ENCODE measurements at regions not wholly inside any gene's neighbourhood (a gene's known extent, or its start where the extent isn't known, plus 50 kb on each side); places are given as distances from the start of the nearest gene placed in this dataset.

DNA sequence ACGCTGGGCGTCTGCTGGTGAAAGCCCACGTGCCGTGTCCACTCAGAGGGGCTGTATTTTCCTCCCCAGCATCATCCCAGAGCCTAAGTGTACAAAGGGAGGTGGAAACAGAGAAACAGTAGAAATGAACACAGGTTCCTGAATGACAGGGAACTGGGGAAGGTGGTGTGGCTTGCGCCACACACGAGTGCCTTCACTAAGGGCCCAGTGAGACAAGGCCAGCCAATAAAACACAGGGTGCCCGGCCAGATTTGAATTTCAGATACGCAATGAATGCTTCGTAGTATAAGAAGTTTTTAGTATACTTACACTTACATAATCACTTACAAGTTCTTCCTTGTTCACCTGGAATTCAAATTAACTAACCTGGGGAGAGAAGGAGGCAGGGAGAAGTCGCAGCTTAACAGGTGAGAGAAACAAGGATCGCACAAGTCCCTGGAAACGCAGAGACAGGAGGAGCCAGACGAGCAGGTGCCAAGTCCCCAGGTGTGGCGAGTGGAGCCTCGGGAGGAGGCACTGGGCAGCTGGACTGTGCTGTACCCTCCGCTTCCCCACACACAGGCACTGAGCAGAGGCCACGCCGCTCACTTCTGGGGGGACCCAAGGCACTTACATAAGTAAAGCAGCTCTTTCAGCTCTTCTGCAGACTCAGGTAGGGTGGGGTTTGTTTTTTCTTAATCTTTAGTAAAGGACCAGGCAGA is 105.2 kb upstream of the MGMT start:
- FAIRE-seq: no peak

DNA sequence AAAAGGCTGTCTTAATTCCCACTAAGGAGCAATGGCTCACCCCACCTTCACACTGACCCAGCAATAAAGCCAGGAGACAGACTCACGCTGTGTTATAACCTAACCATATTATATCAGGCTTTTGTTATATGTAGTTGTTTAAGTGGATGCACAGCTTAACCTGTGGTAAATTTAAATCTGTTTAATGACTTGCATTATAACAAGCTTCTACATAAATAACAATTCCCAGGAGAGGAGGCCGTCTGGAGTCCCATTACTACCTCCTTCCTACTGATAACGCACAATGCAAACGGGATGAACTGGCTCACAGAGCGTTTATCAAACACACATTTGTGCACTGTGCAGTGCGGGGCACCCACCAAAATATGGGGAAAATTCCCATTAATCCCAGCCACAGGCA is 102.1 kb upstream of the MGMT start:
- no peak for FAIRE-seq

DNA sequence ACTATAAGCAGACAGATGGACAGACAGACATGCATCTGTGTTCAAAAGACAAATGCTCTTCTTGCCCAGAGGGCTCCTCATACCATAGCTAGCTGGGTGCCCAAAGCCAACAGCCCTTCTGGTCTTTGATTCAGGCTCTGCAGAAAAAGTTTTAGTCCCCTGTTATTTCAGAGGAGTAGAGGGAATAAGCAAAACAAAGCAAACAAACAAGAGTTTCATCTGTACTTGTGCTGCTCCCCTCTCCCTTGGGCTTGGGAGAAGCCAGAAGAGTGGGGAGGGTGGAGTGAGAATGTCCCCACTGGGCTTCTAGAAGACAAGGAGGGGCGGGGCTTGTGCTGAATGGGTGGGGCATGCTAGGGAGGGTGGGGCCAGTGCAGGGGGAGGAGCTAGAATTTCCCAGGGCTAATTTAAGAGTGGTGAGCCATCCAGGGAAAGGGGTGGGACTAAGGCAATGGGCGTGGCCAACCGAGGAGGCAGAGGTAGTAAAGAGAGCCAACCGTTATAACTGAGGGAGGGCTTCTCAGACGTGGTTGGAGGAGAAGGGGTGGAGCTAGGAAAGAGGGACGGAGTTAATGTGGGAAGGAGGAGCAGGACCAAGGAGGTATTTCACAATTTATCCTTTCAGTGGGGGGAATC is 101.2 kb upstream of the MGMT start:
- FAIRE-seq: no peak

DNA sequence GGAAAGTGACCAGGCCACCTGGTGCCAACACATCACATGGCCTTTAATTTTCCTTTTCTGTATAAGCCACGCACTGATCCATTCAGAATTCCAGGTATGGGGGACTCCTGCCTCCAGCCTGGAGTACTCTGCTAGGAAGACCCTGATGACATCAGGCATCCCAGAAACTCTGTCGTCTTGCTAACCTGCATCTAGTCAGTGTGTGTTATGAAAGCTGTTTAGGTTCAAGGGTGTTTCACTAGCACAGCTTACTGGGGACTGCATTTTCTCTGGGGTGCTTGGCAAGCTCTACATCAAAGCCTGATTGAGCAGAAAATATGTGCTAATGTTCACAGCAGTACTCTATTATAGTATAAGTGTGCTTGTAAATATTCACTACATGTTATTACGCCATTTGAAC is 100.6 kb upstream of the MGMT start:
- FAIRE-seq: no peak

DNA sequence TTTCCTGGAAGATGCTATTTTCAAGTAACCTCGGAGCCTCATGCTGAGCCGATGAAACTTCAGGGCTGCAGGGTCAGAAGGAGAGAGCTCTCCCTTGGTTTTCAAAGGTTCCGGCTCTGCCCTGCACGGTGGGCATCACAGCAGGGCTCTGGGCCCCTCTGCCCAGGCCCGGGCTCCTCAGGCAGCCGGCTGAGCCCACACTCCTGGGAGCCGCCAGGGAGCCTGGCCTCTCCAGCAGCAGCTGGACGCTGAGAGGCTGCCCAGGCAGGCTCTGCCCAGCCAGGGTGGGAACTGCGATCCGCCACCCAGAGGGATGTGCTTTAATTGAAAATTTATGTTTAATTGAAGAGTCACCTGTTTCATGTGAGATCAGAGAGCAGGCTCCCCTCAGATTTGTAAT is 97.5 kb upstream of the MGMT start:
- no peak for FAIRE-seq

DNA sequence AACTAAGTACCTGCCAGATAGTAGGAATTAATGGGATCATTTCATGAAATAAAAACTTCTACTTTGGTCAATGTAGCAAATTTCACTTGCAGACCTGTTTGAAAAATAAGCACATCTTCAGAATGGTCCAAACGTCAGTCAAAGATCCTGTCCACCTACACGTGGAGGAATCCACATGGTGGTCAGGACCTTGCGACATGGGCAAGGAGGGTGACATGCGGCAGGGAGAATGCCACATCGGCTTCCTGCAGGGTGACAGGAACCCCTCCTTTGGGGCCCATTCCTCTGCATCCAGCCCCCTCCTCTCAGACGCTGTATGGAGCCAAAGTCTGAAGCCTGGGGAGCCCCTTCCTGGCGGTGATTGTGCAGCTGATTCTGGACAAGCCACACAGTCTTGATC is 95.5 kb upstream of the MGMT start:
- FAIRE-seq: no peak

DNA sequence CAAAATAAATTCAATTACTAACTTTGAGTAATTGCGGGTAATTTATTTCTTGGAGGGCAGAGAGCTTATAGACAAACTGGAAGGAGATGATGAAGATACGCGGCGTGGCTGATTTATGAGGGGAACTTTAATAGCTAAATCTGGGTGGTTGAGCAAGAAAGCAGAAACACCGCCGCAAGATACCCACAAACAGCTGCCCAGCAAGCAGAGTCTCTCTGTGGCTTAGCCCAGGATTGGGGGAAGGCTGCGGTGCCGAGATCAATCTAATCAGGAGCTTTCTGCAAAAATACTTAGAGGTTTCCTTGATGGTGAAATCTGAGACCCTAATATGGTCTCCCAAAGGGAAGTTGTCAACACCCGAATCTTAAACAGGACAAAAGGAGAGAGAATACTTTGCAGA is 94.9 kb upstream of the MGMT start:
- FAIRE-seq: no peak

DNA sequence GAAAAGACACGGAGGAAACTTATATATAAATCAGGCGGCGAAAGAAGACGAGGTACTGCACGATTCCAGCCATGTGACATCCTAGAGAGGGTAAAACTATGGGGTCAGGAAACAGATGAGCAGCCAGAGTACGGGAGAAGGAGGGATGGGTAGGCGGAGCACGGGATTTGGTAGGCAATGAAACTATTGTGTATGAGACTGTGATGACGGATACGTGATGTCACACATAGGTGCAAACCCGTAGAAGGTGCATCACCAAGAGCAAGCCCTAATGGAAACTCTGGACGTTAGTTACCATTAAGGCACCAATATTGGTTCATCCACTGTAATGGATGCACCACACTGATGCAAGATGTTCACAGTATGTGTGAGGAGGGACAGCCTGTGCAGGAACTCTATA is 93.8 kb upstream of the MGMT start:
- no peak for FAIRE-seq

DNA sequence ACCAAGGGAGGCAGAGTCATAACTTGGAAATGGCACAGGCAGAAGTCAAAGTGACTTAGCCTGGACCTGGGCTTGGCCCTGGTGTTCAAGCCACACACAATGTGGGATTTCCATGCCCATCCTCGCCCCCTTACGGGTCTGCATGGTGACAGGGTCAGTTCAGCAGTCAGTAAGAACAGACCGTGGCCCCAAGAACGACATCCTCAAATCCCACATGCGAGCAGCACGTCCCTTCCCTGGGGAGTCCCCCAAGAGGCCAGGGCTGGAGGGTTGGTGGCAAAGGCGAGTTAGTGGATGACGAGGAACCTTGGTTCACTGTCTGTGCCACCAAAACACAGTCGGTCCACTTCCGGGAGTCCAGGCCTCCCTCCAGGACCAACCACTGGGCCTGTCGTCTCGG is 93.3 kb upstream of the MGMT start:
- FAIRE-seq: no peak

DNA sequence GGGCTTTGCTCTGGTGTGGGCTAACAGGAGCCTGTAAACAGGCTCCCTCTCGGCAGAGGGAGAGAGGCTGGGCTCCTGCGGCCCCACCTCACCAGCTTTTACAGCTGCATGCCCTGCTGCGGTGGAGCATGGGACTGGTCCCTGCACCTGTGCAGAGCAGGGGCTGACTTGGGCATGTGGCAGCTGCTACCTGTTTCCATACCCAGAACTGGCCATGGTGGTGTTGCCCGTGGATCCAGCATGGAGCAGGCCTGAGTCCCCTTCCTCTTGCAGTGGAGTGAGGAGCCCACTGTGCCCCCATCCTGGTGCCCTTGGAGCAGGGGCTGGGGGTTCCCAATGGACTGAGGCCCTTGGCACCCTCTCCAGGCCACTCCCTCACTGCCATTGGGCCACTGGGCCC is 91.9 kb upstream of the MGMT start:
- no peak for FAIRE-seq

DNA sequence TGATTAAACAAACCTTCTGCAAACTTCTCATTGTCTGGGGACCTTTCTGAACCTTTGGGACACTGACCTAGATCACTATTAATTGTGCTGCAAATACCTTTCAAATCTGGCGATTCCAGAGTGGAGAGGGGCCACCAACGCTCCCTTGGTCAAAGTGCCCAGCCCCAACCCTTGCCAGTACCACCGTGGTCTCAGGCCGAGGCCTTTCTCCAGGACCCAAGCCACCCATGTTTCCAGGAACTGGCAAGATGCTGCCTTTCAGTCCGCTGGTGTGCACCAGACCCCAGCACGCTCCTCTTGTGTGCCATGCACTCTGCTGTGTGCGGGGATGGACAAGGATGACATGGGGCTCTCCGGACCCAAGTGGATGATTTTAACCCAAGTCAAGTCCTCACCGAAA is 91.1 kb upstream of the MGMT start:
- no peak for FAIRE-seq

DNA sequence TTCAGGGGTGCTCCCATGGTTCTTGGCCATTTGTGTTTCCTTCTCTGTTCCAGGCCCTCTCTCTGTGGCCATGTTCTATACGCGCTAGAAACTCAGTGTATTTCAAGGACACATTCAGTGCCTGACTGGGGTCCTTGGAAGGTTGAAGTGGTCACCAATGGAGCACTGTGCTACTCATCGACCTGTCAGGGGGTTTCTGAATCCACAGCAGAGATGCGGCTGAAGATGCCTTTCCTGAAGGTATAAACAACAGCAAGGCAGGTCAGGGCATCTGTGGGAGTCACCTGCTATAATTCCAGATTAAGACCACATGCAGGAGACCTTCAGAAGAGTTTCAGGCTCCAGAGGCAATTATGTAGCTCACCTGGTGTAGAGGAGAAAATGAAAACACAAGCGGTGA is 86.8 kb upstream of the MGMT start:
- no peak for FAIRE-seq

DNA sequence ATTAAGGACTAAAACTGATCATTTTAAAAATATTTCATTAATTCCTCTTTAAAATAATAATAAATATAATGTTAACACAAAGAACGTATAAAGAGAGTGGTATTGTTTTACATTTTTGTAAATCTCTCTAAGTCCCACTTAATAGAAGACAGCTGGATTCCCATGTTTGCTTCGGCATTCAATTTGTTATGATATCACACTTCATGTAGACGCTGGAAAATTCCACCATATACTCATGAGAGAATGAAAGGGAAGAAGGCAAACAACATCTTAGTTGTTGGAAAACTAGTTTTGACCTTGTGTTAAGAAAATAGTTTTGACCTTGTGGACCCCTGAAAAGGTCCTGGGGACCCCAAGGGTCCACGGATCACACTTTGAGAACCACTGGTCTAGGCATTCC is 85.3 kb upstream of the MGMT start:
- FAIRE-seq: peak; percentile 68

DNA sequence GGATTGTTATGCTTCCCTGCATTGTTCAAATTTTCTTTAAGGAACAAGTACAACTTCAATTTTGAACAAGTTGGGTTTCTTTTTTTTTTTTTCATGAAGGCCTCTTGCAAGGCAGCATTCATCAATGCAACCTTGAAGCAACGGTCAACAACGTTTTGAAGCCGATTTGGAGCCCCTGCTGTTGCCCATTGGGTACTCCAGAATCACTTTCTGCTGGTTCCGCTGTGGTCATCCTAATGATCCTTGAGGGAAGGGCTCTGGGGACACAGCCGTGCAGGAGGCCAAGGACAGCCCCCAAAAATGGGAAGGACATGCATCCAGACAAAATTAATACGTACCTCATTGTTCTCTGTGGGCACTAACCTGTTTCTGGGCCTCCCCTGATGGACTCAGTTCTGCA is 84.6 kb upstream of the MGMT start:
- no peak for FAIRE-seq

DNA sequence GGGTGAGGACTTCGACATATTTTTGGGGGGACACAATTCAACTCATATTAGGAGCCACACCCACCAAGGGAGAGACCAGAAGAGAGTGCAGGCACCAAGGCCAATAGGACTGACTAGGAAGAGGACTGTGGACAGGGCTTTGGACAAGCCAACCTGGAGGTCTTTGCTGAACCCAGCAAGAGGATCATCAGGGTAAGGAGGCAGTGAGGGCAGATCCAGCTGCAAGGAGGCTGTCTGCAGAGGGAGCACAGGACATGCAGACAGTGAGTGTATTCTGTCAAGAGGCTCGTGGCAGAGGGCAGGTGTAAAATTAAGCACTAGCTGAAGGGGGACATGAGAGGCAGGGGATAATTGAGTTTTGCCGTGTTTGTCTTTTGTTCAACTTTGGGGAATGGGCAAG is 83.4 kb upstream of the MGMT start:
- no peak for FAIRE-seq

DNA sequence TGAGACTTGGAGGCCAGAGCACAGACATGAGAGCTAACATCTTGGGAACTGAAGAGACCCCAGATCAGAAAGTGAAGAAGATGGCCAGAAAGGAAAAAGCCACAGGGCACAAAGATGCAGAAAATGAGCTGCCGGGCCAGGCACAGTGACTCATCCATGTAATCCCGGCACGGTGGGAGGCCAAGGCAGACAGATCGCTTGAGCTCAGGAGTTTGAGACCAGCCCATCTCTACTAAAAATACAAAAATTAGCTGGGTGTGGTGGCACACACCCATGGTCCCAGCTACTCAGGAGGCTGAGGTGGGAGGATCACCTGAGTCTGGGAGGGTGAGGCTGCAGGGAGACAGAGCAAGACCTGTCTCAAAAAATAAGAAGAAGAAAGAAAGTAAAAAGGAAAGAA is 81.4 kb upstream of the MGMT start:
- FAIRE-seq: no peak

DNA sequence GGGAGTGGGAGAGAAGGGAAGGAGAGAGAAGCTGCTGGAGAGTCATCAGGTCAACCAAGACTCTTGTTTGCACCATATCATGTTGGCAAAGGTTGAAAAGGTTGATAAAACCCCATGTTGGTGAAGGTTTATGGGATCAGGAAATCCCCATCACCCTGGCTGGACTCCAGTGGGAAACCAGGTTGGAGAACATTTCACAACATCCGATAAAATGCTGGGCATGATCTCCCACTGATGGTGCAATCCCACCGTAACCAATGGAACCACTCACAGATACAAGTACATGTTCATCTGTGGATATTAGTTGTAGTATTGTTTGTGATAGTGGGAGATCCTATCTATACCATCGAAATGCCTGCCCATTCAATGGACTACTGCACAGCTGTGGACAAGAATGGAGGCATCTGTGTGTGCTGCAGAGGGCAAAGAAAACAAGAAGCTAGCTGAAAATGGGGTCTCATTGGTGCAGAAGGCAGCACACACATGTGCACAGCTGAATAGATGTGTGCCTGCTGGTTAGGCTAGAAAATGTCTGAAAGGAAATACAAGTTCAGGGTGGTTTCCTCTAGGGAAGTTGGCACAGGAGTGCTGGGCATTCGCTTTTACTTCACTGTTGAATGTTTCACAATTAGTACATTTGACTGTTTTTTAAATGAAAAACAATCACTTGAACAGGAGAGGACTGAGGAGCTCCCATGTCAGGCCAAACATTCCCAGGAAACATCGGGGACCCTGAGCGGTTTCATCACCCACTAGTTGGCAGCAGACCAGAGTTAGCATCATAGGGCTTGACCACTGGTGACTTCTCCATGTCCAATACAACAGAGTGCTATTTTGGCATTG is 80.4 kb upstream of the MGMT start:
- FAIRE-seq: no peak

DNA sequence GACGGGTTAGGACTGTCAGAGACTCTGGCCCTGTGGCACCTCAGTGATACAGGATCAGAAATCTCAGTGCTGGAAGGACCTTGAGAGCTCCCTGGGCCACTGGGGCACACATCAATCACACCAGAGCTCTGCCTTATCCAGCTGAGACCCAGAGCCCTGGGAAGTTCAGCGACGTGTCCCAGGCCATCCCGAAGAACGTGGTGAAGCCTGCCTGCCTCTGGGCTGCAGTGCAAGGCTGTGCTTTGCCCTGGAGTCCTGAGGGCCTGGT is 79.8 kb upstream of the MGMT start:
- no peak for FAIRE-seq

DNA sequence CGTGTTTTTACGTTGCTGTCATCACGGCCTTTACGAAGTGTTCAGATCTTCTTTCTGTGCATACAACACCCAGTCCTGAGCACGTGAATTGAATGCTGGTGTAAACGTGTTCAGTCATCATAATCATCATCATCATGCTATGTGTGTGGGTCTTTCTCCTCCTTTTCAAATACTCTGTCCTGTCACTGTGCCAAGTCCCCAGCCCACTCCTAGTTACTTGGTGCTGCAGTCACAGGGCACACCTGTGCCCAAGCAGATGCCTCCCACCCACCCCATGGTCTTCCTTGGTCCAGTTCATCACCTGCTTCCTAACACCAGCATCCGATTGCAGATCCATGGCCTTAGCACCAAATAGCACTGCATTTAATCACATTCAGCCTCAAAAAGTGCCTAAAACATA is 78.6 kb upstream of the MGMT start:
- no peak for FAIRE-seq

DNA sequence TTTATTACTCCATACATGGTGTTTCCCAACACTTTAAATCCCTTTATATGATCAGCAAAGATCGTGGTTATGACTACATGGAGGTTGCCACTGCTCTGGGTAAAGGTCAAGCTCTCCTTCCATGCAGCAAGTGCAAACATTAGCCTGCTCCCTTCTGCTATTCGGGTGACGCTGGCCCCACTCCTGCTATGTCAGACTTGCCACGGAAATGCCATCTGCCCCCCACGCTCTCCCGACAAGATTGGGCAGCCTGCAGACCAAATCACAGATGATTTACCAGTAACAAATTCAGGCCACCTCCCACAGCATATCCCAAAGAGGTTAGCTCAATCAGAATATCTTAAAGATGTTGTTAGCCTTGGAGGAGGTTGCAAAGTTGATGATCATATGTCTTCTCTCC is 77.8 kb upstream of the MGMT start:
- no peak for FAIRE-seq

DNA sequence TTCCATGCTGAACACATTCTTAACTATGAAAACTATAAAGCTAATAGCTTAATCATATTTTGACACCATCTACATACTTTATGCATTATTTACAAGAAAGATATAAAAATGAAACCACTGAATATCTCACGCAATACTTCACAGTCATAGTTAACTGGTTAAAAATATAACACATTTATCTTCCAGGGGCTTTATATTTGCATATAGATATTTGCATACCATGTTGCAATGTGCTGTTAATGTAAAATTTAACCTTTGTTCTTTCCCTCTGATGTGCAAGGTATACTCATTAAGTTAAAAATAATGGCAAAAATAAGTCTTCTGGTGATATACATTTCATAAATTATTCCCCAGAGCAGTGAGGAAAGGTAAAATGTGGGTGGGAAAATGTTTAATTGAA is 76.9 kb upstream of the MGMT start:
- FAIRE-seq: no peak

DNA sequence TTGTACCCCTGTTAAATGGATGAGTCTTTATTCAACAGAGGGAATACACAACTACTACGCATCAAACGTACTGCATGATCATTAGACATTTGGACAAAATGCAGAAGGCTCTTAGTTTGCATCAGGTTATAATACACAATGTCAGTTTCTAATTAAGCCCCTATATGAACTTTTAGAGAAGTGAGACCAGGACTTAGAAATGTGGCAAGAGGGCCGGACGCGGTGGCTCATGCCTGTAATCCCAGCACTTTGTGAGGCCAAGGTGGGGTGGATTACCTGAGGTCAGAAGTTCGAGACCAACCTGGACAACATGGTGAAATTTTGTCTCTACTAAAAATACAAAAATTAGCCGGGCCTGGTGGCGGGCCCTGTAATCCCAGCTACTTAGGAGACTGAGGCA is 76.3 kb upstream of the MGMT start:
- no peak for FAIRE-seq

DNA sequence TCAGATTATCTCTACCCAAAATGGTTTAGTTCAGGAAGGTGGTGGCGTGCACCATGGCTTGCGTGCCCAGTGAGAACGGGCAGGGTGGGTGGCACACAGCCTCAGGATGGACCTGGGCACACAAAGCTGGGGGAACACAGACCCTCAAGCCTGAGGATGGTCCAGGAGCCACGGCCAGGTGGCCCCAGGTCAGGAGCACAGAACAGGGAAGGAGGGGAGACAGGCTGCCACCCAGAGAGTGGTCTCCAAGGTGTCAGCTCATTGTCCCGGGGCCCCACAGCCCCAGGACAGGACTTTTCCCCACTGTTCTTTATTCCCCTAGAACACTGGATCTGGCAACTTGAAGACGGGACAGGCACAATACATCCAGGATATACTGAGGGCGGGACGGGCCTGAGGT is 75.6 kb upstream of the MGMT start:
- no peak for FAIRE-seq

DNA sequence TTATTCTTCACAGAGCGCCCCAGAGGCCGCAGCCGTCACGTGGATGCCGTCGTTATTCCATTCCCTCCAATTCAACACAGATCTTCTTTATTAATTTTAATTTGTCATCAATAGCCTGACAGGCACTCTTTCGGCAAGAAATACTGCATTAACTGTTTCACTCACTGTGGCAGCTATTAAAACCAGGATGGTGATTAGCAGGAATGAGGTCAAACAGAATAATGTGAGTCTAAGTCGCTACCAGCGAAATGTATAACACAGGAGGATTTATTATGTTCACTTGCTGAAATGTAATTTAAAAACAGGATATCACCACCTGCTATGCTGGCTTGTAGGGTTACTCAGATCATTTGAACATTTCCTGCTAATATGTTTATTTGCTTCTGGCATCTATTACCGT is 74.2 kb upstream of the MGMT start:
- FAIRE-seq: no peak

DNA sequence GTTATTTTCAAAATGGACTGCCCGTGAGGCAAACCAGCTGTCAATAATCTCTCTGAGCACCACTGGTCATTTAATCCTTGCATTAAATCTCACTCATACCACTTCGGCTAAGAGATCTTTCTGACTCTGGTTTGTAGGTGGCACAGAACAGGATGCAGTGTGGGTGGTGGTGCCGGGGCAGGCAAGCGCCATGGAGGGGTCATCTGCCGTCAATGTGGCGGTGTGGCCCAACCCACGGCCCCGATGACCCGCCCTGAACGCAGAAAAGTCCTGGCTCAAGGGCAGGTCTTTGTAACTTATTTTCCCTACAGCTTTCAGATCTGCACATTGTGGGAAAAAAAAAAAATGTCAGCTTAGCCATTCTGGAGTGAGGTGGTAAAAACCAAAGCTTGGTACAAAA is 73.2 kb upstream of the MGMT start:
- FAIRE-seq: no peak

Measured in A204.1 (cell line).